Tibial nerve (tissue), 4 donors: ENCODE measurements at regions not wholly inside any gene's neighbourhood (a gene's known extent, or its start where the extent isn't known, plus 50 kb on each side); places are given as distances from the start of the nearest gene placed in this dataset.

ENCODE experiments used
- CTCF ChIP-seq, 5 experiments: fragments of 200-600 bp in 3 of 5; fragments of 450-650 bp in 2 of 5; sonication (generic) in 3 of 5; IDR thresholded peaks; one replicate each; pipeline ENCODE4 v1.5.1; 2016 to 2019; ENCODE audit warnings: antibody characterized with exemption in 5 of 5, mild to moderate bottlenecking in 3 of 5, moderate library complexity in 2 of 5
- EP300 ChIP-seq, 2 donors: sonication (generic); formaldehyde crosslinking; IDR thresholded peaks; one replicate each; pipeline ENCODE4 v1.6.1; 2017; ENCODE audit warnings: antibody characterized with exemption in 2 of 2, mild to moderate bottlenecking in 1 of 2
- POLR2A ChIP-seq, 2 donors: fragments of 450-650 bp; IDR thresholded peaks; one replicate each; pipeline ENCODE4 v1.6.1; 2017; ENCODE audit warnings: antibody characterized with exemption in 2 of 2, mild to moderate bottlenecking in 2 of 2, moderate library complexity in 2 of 2

GRCh38 chr14:51382506-51382905, 142.5 kb downstream of the TMX1 start:
- TF ChIP-seq EP300 (IDR thresholded peaks at IDR 0.05) (no peak), CTCF (IDR thresholded peaks at IDR 0.05) (no peak), POLR2A (IDR thresholded peaks at IDR 0.05) (no peak)
